A549 (cell line): ENCODE measurements at regions not wholly inside any gene's neighbourhood (a gene's known extent, or its start where the extent isn't known, plus 50 kb on each side); places are given as distances from the start of the nearest gene placed in this dataset.

Experiments
- ATAC-seq, 2 experiments: fragments of 200-7000 bp in 1 of 2; fragments of >200 bp in 1 of 2; cut with Nextera tagmentation in 1 of 2; cut with Tn5 transposase in 1 of 2; 3 replicates each; pipeline versions ENCODE4 v1.8.0 to v1.9.1; 2018 to 2020; ENCODE audit warnings: mild to moderate bottlenecking in 1 of 2, moderate library complexity in 1 of 2
- CTCF ChIA-PET: fragments of 300-600 bp; sonication (Branson Sonifier 250); formaldehyde crosslinking; extraction: SDS; loops from one replicate; lab custom pipeline; 2021; ENCODE audit warnings: antibody characterized with exemption, inconsistent platforms; lab: Yijun Ruan, JAX
- POLR2A ChIA-PET: fragments of 350-600 bp; formaldehyde crosslinking; extraction: SDS; loops from one replicate; lab custom pipeline; 2021; ENCODE audit warnings: antibody characterized with exemption, inconsistent platforms; lab: Yijun Ruan, JAX
- DNase-seq, 2 experiments: peaks; one replicate each; pipeline versions ENCODE4 v3.0.0 to v3.0.0-alpha.2; 2011 to 2016; ENCODE audit warnings: low read depth in 1 of 2, low spot score in 1 of 2
- FAIRE-seq: peaks from 2 replicates; lab custom pipeline; 2011; peaks lifted over from hg19 to GRCh38; lab: Jason Lieb, UNC
- H3K27ac ChIP-seq, 2 experiments: fragments of >200 bp; sonication (Bioruptor Twin); formaldehyde crosslinking; 3 replicates each; pipeline ENCODE4 v1.5.1; 2016 to 2017
- H3K4me1 ChIP-seq: fragments of >200 bp; sonication (Bioruptor Twin); formaldehyde crosslinking; 3 replicates; pipeline ENCODE4 v1.6.1; 2016
- H3K4me2 ChIP-seq: fragments of >200 bp; sonication (Bioruptor Twin); formaldehyde crosslinking; 3 replicates; pipeline ENCODE4 v1.6.1; 2016
- H3K4me3 ChIP-seq: fragments of >200 bp; sonication (Bioruptor Twin); formaldehyde crosslinking; 3 replicates; pipeline ENCODE4 v1.5.1; 2016
- H3K9me3 ChIP-seq: fragments of >200 bp; sonication (Bioruptor Twin); formaldehyde crosslinking; 3 replicates; pipeline ENCODE4 v1.6.1; 2016
- BHLHE40 ChIP-seq: IDR thresholded peaks from 2 replicates; pipeline ENCODE4 v1.6.1; 2012; ENCODE audit warnings: low read depth, low read length, inconsistent platforms
- CBX2 ChIP-seq: fragments of 200-600 bp; sonication (generic); IDR thresholded peaks from 2 replicates; pipeline ENCODE4 v1.6.1; 2016; ENCODE audit warnings: low read depth, mild to moderate bottlenecking, borderline replicate concordance
- CEBPB ChIP-seq, 2 experiments: fragments of >200 bp in 1 of 2; sonication (Bioruptor Twin) in 1 of 2; formaldehyde crosslinking in 1 of 2; IDR thresholded peaks; 2 replicates each; pipeline ENCODE4 v1.6.1; 2012 to 2016
- CHD4 ChIP-seq: fragments of 200-600 bp; sonication (generic); IDR thresholded peaks from 2 replicates; pipeline ENCODE4 v1.6.1; 2016; ENCODE audit warnings: antibody characterized with exemption, mild to moderate bottlenecking, borderline replicate concordance
- FOSB ChIP-seq: fragments of 250-450 bp; sonication (Bioruptor Pico); IDR thresholded peaks from 2 replicates; pipeline ENCODE4 v1.5.0; 2020; ENCODE audit warnings: mild to moderate bottlenecking, moderate library complexity
- FOSL2 ChIP-seq, 2 experiments: fragments of 450-650 bp in 1 of 2; fragments of >200 bp in 1 of 2; sonication (Bioruptor Twin) in 1 of 2; formaldehyde crosslinking; IDR thresholded peaks; 2 replicates each; pipeline versions ENCODE4 v1.5.0 to v1.6.1; 2016 to 2020; ENCODE audit warnings: mild to moderate bottlenecking in 1 of 2, moderate library complexity in 1 of 2
- HOXB5 ChIP-seq: fragments of 250-450 bp; sonication (Bioruptor Pico); IDR thresholded peaks from 2 replicates; pipeline ENCODE4 v1.5.0; 2020; ENCODE audit warnings: mild to moderate bottlenecking, moderate library complexity
- JUN ChIP-seq, 2 experiments: fragments of >200 bp; sonication (Bioruptor Twin); formaldehyde crosslinking; IDR thresholded peaks; 2 replicates in 1 of 2; 3 replicates in 1 of 2; pipeline ENCODE4 v1.6.1; 2016 to 2017
- KDM1A ChIP-seq: fragments of 200-600 bp; sonication (generic); IDR thresholded peaks from 2 replicates; pipeline ENCODE4 v1.6.1; 2016; ENCODE audit warnings: low read depth, mild to moderate bottlenecking
- NPAS2 ChIP-seq: fragments of 250-450 bp; sonication (Bioruptor Pico); IDR thresholded peaks from 2 replicates; pipeline ENCODE4 v1.8.0; 2022; ENCODE audit warnings: mild to moderate bottlenecking, moderate library complexity, borderline replicate concordance
- NR3C1 ChIP-seq: fragments of >200 bp; sonication (Bioruptor Twin); formaldehyde crosslinking; IDR thresholded peaks from 3 replicates; pipeline ENCODE4 v1.6.1; 2017
- PHF8 ChIP-seq: fragments of 200-600 bp; sonication (generic); IDR thresholded peaks from 2 replicates; pipeline ENCODE4 v1.6.1; 2016; ENCODE audit warnings: low read depth, mild to moderate bottlenecking, antibody characterized with exemption, moderate library complexity, borderline replicate concordance
- RAD21 ChIP-seq, 2 experiments: fragments of >200 bp in 1 of 2; sonication (Bioruptor Twin) in 1 of 2; formaldehyde crosslinking in 1 of 2; IDR thresholded peaks in 1 of 2; conservative IDR thresholded peaks in 1 of 2; 2 replicates in 1 of 2; 3 replicates in 1 of 2; pipeline ENCODE4 v1.6.1; 2012 to 2018; ENCODE audit warnings: inconsistent platforms in 1 of 2
- RNF2 ChIP-seq: fragments of 200-600 bp; sonication (generic); IDR thresholded peaks from 2 replicates; pipeline ENCODE4 v1.6.1; 2016; ENCODE audit warnings: low read depth, mild to moderate bottlenecking, antibody characterized with exemption, moderate library complexity, borderline replicate concordance
- SMC3 ChIP-seq: fragments of >200 bp; sonication (Bioruptor Twin); formaldehyde crosslinking; IDR thresholded peaks from 3 replicates; pipeline ENCODE4 v1.6.1; 2018; ENCODE audit warnings: inconsistent platforms
- SREBF2 ChIP-seq: fragments of 450-650 bp; IDR thresholded peaks from 2 replicates; pipeline ENCODE4 v1.6.1; 2014; ENCODE audit warnings: mild to moderate bottlenecking, moderate library complexity
- ZC3H11A ChIP-seq: fragments of 450-650 bp; IDR thresholded peaks from 2 replicates; pipeline ENCODE4 v1.6.1; 2014; ENCODE audit warnings: antibody characterized with exemption, mild to moderate bottlenecking
- ZFP36 ChIP-seq: fragments of 450-650 bp; IDR thresholded peaks from 2 replicates; pipeline ENCODE4 v1.6.1; 2014; ENCODE audit warnings: borderline replicate concordance; ENCODE audit not compliant: partially characterized antibody
- ZSCAN20 ChIP-seq: fragments of 250-450 bp; sonication (Bioruptor Pico); IDR thresholded peaks from 2 replicates; pipeline ENCODE4 v1.8.0; 2022; ENCODE audit warnings: mild to moderate bottlenecking, moderate library complexity
- WGBS: methylation state at CpG from one replicate; pipeline ENCODE4 v1.1.6; 2017; ENCODE audit errors: missing lambda C conversion rate; 5-methylcytosine and 5-hydroxymethylcytosine counted together
- TF ChIP-seq, protein P1 (sequence below): IDR thresholded peaks from 2 replicates; pipeline ENCODE4 v1.6.1; 2012
- TF ChIP-seq, protein P2 (sequence below): fragments of 150-350 bp; IDR thresholded peaks from 2 replicates; pipeline ENCODE4 v1.6.1; 2014; ENCODE audit warnings: low read depth, mild to moderate bottlenecking, low read length
- TF ChIP-seq, protein P3 (sequence below): fragments of 450-650 bp; IDR thresholded peaks from 2 replicates; pipeline ENCODE4 v1.6.1; 2014; ENCODE audit warnings: antibody characterized with exemption

DNA sequence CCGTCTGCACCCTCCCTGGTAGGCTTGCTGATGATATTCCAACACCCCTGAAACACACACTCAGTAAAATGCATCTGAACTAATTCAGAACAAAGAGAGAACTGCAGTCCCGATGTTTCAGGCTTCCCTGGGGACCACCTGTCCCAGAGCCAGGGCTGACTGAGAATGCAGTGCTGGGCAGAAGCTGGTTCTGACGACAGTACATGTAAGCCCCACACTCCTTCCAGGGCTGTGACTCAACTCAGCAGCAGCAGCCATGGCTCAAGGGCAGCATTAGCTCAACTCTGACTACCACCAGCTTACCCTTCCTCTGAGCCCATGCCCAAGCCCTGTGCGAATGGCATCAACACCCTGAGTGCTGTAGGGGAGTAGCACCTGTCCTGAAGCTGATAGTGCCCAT is 56.4 kb upstream of the SIPA1L2 start:
- ChIA-PET CTCF (interaction anchor here (1.0 kb wide), 1 partner anchor 28 kb away, joined by 5 read pairs; no protein-coding TSS in a partner anchor), POLR2A (no interaction called here)
- Histone ChIP-seq H3K4me1 (no peaks in the 10 kb centered on the region), H3K9me3 (peaks cover 11% of the 10 kb centered on the region), H3K27ac (no peak overlapping the region), H3K4me3 (no peak overlapping the region), H3K4me2 (no peak overlapping the region)
- DNase-seq (no peak), FAIRE-seq (no peak), ATAC-seq (no peak)
- 55% methylated on average over 3 of the region's 4 CpGs for WGBS
- TF ChIP-seq, protein P1, sequence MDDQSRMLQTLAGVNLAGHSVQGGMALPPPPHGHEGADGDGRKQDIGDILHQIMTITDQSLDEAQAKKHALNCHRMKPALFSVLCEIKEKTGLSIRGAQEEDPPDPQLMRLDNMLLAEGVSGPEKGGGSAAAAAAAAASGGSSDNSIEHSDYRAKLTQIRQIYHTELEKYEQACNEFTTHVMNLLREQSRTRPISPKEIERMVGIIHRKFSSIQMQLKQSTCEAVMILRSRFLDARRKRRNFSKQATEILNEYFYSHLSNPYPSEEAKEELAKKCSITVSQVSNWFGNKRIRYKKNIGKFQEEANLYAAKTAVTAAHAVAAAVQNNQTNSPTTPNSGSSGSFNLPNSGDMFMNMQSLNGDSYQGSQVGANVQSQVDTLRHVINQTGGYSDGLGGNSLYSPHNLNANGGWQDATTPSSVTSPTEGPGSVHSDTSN = no peak
- TF ChIP-seq FOSB (CRISPR knock-in tag) = no peak
- TF ChIP-seq, protein P2, sequence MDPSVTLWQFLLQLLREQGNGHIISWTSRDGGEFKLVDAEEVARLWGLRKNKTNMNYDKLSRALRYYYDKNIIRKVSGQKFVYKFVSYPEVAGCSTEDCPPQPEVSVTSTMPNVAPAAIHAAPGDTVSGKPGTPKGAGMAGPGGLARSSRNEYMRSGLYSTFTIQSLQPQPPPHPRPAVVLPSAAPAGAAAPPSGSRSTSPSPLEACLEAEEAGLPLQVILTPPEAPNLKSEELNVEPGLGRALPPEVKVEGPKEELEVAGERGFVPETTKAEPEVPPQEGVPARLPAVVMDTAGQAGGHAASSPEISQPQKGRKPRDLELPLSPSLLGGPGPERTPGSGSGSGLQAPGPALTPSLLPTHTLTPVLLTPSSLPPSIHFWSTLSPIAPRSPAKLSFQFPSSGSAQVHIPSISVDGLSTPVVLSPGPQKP = no peak
- no peak for TF ChIP-seq ZFP36
- no peak for TF ChIP-seq SMC3
- no peak for TF ChIP-seq NPAS2 (CRISPR knock-in tag)
- no peak for TF ChIP-seq RAD21 (conservative IDR thresholded peaks at IDR 0.05 in 1 of 2, IDR thresholded peaks at IDR 0.05 in 1 of 2)
- TF ChIP-seq KDM1A = no peak
- no peak for TF ChIP-seq CBX2
- TF ChIP-seq PHF8 = no peak
- TF ChIP-seq FOSL2 (IDR thresholded peaks at IDR 0.05) = no peak
- no peak for TF ChIP-seq FOSL2 (CRISPR knock-in tag; IDR thresholded peaks at IDR 0.05)
- TF ChIP-seq, protein P3, sequence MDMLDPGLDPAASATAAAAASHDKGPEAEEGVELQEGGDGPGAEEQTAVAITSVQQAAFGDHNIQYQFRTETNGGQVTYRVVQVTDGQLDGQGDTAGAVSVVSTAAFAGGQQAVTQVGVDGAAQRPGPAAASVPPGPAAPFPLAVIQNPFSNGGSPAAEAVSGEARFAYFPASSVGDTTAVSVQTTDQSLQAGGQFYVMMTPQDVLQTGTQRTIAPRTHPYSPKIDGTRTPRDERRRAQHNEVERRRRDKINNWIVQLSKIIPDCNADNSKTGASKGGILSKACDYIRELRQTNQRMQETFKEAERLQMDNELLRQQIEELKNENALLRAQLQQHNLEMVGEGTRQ = no peak
- no peak for TF ChIP-seq ZSCAN20 (CRISPR knock-in tag)
- no peak for TF ChIP-seq BHLHE40
- no peak for TF ChIP-seq CEBPB (IDR thresholded peaks at IDR 0.05)

DNA sequence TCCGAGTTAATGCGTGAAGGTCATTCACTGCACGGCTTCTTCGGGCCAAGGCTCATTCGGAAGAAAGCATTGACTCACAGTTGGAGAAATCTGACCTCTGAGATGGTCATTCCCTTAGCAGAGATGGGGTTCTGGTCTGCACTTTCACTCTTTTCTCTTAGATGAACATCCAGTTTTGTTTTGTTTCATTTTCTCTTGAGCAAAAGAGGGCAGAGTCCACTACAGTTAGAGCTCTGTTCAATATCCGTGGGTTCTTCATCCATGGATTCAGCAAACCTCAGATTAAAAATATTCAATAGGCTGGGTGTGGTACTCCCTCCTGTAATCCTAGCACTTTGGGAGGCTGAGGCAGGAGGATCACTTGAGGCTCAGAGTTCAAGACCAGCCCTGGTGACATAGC is 57.4 kb upstream of the SIPA1L2 start:
- Histone ChIP-seq H3K27ac (no peak overlapping the region), H3K4me1 (no peaks in the 10 kb centered on the region), H3K4me2 (no peak overlapping the region), H3K9me3 (peaks cover 11% of the 10 kb centered on the region), H3K4me3 (no peak overlapping the region)
- WGBS = 87% methylated on average over 6 of the region's 6 CpGs
- DNase-seq (no peak), FAIRE-seq (no peak), ATAC-seq (no peak)
- TF ChIP-seq FOSL2 (IDR thresholded peaks at IDR 0.05) = no peak
- TF ChIP-seq FOSL2 (CRISPR knock-in tag; IDR thresholded peaks at IDR 0.05) = no peak
- no peak for TF ChIP-seq CHD4
- no peak for TF ChIP-seq NR3C1
- no peak for TF ChIP-seq ZC3H11A
- TF ChIP-seq RNF2 = no peak
- TF ChIP-seq HOXB5 (CRISPR knock-in tag) = no peak
- TF ChIP-seq SREBF2 = no peak
- POLR2A ChIA-PET = no interaction called here
- CTCF ChIA-PET = no interaction called here

DNA sequence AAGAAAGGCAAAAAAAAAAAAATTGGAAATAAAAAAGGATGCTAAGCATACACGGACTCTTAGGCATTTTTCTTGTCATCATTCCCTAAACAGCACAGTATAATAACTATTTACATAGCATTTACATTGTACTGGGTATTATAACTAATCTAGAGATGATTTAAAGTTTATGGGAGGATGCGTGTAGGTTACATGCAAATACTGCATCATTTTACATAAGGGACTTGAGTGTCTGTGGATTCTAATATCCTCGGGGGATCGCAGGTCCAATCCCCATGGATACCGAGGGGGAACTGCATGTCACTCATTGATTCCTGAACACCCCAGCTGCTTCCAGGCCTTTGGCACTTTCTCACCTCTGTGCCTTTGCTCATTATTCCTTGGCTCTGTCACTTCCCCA is 57.8 kb upstream of the SIPA1L2 start:
- H3K4me3 ChIP-seq = no peak overlapping the region
- no peak for TF ChIP-seq PHF8
- TF ChIP-seq JUN (IDR thresholded peaks at IDR 0.05) = no peak
- WGBS = 68% methylated on average over 5 of the region's 5 CpGs
- ATAC-seq (no peak), DNase-seq (no peak), FAIRE-seq (no peak)
- H3K4me1 ChIP-seq = no peaks in the 10 kb centered on the region
- ChIA-PET CTCF (no interaction called here), POLR2A (no interaction called here)
- H3K9me3 ChIP-seq = peaks cover 11% of the 10 kb centered on the region
- H3K27ac ChIP-seq = no peak overlapping the region
- no peak overlapping the region for H3K4me2 ChIP-seq
